ENCODE measurements at regions not wholly inside any gene's neighbourhood (a gene's known extent, or its start where the extent isn't known, plus 50 kb on each side); places are given as distances from the start of the nearest gene placed in this dataset.

DNA sequence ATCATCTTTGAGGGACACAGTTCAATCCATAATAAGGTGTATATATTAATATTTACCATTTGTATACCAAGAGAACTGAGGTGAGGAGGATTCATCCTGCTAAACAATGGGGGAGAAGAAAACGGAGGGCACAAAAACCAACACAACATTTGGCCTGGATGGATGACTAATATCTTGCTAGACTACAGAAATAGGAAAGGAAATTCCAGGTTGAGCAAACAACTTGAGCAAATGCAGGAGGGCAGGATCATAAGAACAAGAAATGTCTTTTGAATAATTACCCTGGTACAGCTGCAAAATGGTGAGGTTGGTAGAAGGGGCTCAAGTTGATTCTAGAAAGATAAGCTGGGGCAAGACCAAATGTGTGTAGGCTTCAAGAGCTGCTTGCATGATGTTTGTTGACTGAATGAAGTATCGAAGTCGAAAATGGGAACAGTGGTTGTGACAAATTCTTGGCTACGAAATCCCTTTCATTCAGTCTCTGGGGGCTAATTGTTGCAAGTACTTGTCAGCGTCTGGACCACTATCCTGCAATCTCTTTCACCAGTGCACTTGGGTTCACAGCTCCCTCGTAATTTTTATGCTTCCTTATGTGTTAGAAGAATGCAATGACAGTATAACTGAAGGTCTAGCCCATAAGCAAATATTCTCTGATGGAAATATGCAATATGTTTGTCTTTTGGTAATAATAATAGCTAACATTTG, 176.2 kb downstream of the PTEN start:
- no peak for TF ChIP-seq SPI1 (IDR thresholded peaks at IDR 0.05; ENCODE audit: low read depth, low read length)
- no peak for TF ChIP-seq PAX5 (IDR thresholded peaks at IDR 0.05; ENCODE audit: insufficient read depth, low read length, severe bottlenecking)
- TF ChIP-seq POLR2AphosphoS5 (IDR thresholded peaks at IDR 0.05; ENCODE audit: low read depth, low read length), result no peak
- no peak for TF ChIP-seq POU2F2 (IDR thresholded peaks at IDR 0.05; ENCODE audit: low read depth, low read length)
- no peak for TF ChIP-seq POLR2A (IDR thresholded peaks at IDR 0.05; ENCODE audit: low read depth, low read length)
- TF ChIP-seq TAF1 (IDR thresholded peaks at IDR 0.05; ENCODE audit: low read depth, low read length), result no peak
- DNase-seq (ENCODE audit: insufficient read length, low spot score), result no peak
- no peak for FAIRE-seq

DNA sequence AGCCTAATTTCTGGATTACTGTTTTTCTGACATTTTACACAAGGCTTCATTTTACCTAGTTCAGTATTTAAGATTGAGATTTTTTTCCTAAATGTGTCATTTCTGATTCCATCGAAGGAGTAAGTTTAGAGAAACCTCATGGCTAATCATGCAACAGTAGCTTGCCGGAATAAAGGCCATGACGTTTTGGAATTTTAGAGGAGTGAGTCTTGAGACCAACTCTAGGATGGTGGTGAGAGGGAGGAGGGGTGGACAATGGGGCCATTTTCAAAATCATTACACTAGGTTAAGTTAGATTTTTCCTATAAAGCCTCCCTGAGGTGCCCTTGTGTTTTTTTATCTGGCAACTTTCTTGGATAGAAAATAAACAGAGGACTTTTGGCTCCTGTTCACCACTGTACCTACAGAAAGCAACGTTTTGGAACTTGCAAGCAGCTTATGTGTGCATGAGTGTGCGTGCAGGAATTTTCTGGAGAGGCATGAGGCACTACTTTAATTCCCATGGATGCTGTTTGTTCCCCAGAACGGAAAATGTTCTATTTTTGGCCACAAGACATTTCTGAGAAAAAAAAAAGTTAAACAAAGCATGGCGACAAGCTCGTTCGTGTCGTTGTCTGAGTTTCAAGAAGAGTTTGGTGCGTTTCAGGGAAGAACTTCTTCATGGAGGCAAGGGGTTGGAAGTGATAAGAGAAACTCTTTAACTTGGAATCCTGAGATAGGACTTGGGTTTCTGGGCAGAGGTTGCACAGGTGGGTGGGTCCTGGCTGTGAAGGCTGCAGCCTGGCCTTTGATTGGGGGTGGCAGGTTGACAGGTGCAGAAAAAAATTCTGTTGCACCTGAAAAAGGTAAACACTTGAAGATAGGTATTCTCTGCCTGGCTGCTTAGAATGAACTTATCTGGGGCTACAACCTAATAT, 178.1 kb downstream of the PTEN start:
- no peak for TF ChIP-seq POLR2A (IDR thresholded peaks at IDR 0.05; ENCODE audit: low read depth, low read length)
- TF ChIP-seq POU2F2 (IDR thresholded peaks at IDR 0.05; ENCODE audit: low read depth, low read length), result no peak
- TF ChIP-seq POLR2AphosphoS5 (IDR thresholded peaks at IDR 0.05; ENCODE audit: low read depth, low read length), result no peak
- TF ChIP-seq TAF1 (IDR thresholded peaks at IDR 0.05; ENCODE audit: low read depth, low read length), result no peak
- no peak for TF ChIP-seq SPI1 (IDR thresholded peaks at IDR 0.05; ENCODE audit: low read depth, low read length)
- no peak for TF ChIP-seq PAX5 (IDR thresholded peaks at IDR 0.05; ENCODE audit: insufficient read depth, low read length, severe bottlenecking)
- no peak for FAIRE-seq
- no peak for DNase-seq (ENCODE audit: insufficient read length, low spot score)

- TF ChIP-seq PAX5 (IDR thresholded peaks at IDR 0.05; ENCODE audit: insufficient read depth, low read length, severe bottlenecking) (no peak), POLR2A (IDR thresholded peaks at IDR 0.05; ENCODE audit: low read depth, low read length) (no peak), TAF1 (IDR thresholded peaks at IDR 0.05; ENCODE audit: low read depth, low read length) (no peak), SPI1 (IDR thresholded peaks at IDR 0.05; ENCODE audit: low read depth, low read length) (no peak), POU2F2 (IDR thresholded peaks at IDR 0.05; ENCODE audit: low read depth, low read length) (no peak), POLR2AphosphoS5 (IDR thresholded peaks at IDR 0.05; ENCODE audit: low read depth, low read length) (no peak)
- DNase-seq (ENCODE audit: insufficient read length, low spot score) (no peak), FAIRE-seq (no peak)
These were observed 179.0 kb downstream of the PTEN start for GRCh38 chr10:88042160-88043100.

GRCh38 chr10:88045096-88045495, 181.7 kb downstream of the PTEN start:
- DNase-seq (ENCODE audit: insufficient read length, low spot score) (no peak), FAIRE-seq (no peak)
- TF ChIP-seq POLR2AphosphoS5 (IDR thresholded peaks at IDR 0.05; ENCODE audit: low read depth, low read length) (no peak), POU2F2 (IDR thresholded peaks at IDR 0.05; ENCODE audit: low read depth, low read length) (no peak), TAF1 (IDR thresholded peaks at IDR 0.05; ENCODE audit: low read depth, low read length) (no peak), POLR2A (IDR thresholded peaks at IDR 0.05; ENCODE audit: low read depth, low read length) (no peak), SPI1 (IDR thresholded peaks at IDR 0.05; ENCODE audit: low read depth, low read length) (no peak), PAX5 (IDR thresholded peaks at IDR 0.05; ENCODE audit: insufficient read depth, low read length, severe bottlenecking) (no peak)

DNA sequence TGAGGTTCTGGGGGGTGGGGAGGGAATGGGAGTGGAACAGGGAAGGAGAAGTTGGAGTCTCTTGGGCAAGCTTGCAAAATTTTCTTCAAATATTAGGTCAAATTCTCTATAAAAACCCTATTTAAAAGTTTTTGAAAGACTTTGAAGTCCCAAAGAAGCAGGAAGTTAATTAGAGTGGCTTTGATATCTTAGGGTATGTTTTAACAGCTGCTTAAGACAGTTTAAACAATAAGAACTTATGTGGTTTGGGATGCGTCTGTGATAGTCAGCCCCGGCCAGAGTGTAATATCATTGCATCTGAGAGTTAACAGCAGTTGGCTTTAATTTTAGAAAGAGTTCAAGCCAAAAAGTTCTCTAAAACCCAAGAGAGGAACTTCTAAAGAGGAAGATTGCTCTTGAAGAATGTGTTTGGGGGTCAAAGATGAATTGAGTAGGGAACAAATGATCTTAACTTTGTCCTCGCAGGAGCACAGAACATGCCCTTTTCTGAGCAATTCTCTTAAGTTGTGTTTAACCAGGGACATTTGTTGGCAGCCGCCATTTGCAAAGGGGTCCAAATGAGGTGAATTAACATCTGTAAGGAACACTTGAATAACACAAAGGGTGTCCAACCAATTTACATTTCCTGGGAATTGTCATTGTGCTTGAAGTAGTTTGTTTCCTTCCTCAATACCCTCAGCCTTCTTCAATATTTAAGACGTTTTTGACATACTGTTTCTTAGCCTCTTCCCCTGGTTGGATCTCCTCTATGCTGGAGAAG, 182.4 kb downstream of the PTEN start:
- no peak for TF ChIP-seq PAX5 (IDR thresholded peaks at IDR 0.05; ENCODE audit: insufficient read depth, low read length, severe bottlenecking)
- no peak for TF ChIP-seq TAF1 (IDR thresholded peaks at IDR 0.05; ENCODE audit: low read depth, low read length)
- no peak for FAIRE-seq

GRCh38 chr10:88047579-88047978, 184.2 kb downstream of the PTEN start:
- no peak for DNase-seq (ENCODE audit: insufficient read length, low spot score)
- no peak for FAIRE-seq
- TF ChIP-seq POLR2AphosphoS5 (IDR thresholded peaks at IDR 0.05; ENCODE audit: low read depth, low read length) (no peak), TAF1 (IDR thresholded peaks at IDR 0.05; ENCODE audit: low read depth, low read length) (no peak), POLR2A (IDR thresholded peaks at IDR 0.05; ENCODE audit: low read depth, low read length) (no peak), POU2F2 (IDR thresholded peaks at IDR 0.05; ENCODE audit: low read depth, low read length) (no peak), PAX5 (IDR thresholded peaks at IDR 0.05; ENCODE audit: insufficient read depth, low read length, severe bottlenecking) (no peak), SPI1 (IDR thresholded peaks at IDR 0.05; ENCODE audit: low read depth, low read length) (no peak)

More for the DNA sequence above, 182.4 kb downstream of the PTEN start:
- no peak for DNase-seq (ENCODE audit: insufficient read length, low spot score)

DNA sequence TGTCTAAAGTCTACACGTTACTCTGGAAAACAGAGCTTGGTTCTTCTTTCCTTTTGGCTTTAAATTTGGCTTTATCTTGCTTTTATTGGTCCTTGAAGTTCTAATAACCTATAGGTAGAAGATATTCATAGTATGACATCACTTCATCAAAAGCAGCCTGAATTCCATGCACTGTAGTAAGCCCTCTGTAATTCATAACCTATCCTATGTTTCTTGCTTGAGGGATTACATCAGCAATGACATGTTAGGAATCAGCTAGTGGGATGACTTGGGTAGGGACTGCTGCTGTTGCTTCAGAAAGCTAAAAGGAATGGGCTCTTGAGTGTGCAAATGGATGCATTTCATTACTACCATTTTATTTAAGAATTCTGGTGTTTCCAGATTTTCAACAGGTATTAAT, 184.9 kb downstream of the PTEN start:
- no peak for TF ChIP-seq TAF1 (IDR thresholded peaks at IDR 0.05; ENCODE audit: low read depth, low read length)
- TF ChIP-seq SPI1 (IDR thresholded peaks at IDR 0.05; ENCODE audit: low read depth, low read length), result no peak
- TF ChIP-seq POLR2AphosphoS5 (IDR thresholded peaks at IDR 0.05; ENCODE audit: low read depth, low read length), result no peak
- no peak for TF ChIP-seq POLR2A (IDR thresholded peaks at IDR 0.05; ENCODE audit: low read depth, low read length)
- TF ChIP-seq POU2F2 (IDR thresholded peaks at IDR 0.05; ENCODE audit: low read depth, low read length), result no peak
- TF ChIP-seq PAX5 (IDR thresholded peaks at IDR 0.05; ENCODE audit: insufficient read depth, low read length, severe bottlenecking), result no peak
- FAIRE-seq (no peak), DNase-seq (ENCODE audit: insufficient read length, low spot score) (no peak)

DNA sequence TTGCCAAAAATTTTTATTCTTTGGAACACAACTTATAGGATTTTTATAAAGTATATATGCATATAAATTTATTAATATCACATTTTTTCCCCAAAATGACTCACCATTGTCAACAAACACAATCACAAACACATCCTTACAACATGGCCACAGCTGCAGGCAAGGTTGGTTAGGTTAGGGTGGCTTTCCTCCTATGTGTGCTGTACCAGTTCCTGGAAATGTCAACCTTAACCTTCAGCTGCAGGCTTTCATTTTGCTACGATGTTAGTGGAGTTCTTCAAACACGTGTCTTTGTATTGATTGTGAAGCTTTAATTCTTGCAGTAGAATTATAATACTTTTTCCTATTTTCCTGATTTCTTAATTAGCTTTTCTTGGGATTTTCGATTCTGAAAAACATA, 185.8 kb downstream of the PTEN start:
- DNase-seq (ENCODE audit: insufficient read length, low spot score) (no peak), FAIRE-seq (no peak)
- TF ChIP-seq POLR2A (IDR thresholded peaks at IDR 0.05; ENCODE audit: low read depth, low read length) (no peak), SPI1 (IDR thresholded peaks at IDR 0.05; ENCODE audit: low read depth, low read length) (no peak), PAX5 (IDR thresholded peaks at IDR 0.05; ENCODE audit: insufficient read depth, low read length, severe bottlenecking) (no peak), POU2F2 (IDR thresholded peaks at IDR 0.05; ENCODE audit: low read depth, low read length) (no peak), TAF1 (IDR thresholded peaks at IDR 0.05; ENCODE audit: low read depth, low read length) (no peak), POLR2AphosphoS5 (IDR thresholded peaks at IDR 0.05; ENCODE audit: low read depth, low read length) (no peak)

All from GM12891 (cell line).